ENCODE measurements at regions not wholly inside any gene's neighbourhood (a gene's known extent, or its start where the extent isn't known, plus 50 kb on each side); places are given as distances from the start of the nearest gene placed in this dataset.

GRCh38 chr16:51392521-51393187 lies 241.6 kb upstream of the SALL1 start:
- no peaks in the 10 kb centered on the region for H3K27me3 ChIP-seq (ENCODE audit: insufficient read depth, low read length)
- no peak for TF ChIP-seq FOSL1 (IDR thresholded peaks at IDR 0.05; ENCODE audit: low read depth)
- no peak for TF ChIP-seq MAX (IDR thresholded peaks at IDR 0.05)
- no peak for TF ChIP-seq JUND (IDR thresholded peaks at IDR 0.05)
- TF ChIP-seq CBX3 (IDR thresholded peaks at IDR 0.05; ENCODE audit: low read depth): no peak
- TF ChIP-seq REST (IDR thresholded peaks at IDR 0.05; ENCODE audit: low read depth): no peak
- ATAC-seq: no peak
- no peak overlapping the region for H2AFZ ChIP-seq (ENCODE audit: low read depth, low read length, poor library complexity, severe bottlenecking)
- no peaks in the 10 kb centered on the region for H3K9me2 ChIP-seq (ENCODE audit: insufficient read depth)
- BruUV-seq (replicated peaks): no TSS peak
- H3K9me3 ChIP-seq (ENCODE audit: control insufficient read depth in 1 of 2, insufficient read depth in 1 of 2, low read depth in 1 of 2, low read length in 2 of 2): peaks cover 3 to 31% of the 10 kb centered on the region in 2 experiments; a peak in 2 of 4 replicates
- no peaks in the 10 kb centered on the region for H3K4me1 ChIP-seq (ENCODE audit: control insufficient read depth in 1 of 2, insufficient read depth in 2 of 2, low read length in 2 of 2)
- intact Hi-C loops (cut with micrococcal nuclease): no loop called here
- H3K9ac ChIP-seq (ENCODE audit: low read length): no peak overlapping the region
- H3K79me2 ChIP-seq (ENCODE audit: insufficient read depth, low read length): no peaks in the 10 kb centered on the region
- no peaks in the 10 kb centered on the region for H4K20me1 ChIP-seq (ENCODE audit: insufficient read depth)
- CTCF ChIA-PET: no interaction called here
- POLR2A ChIA-PET: no interaction called here
- no peak overlapping the region for H3K27ac ChIP-seq (ENCODE audit: low read depth, low read length)
- H3K4me2 ChIP-seq (ENCODE audit: low read length): no peak overlapping the region
- no peak overlapping the region for H3K4me3 ChIP-seq (replicated peaks in 1 of 2; ENCODE audit: low read depth in 1 of 2, low read length in 2 of 2)
- RAD21 ChIA-PET (ENCODE audit: low non-redundant PET in 1 of 2, low total read pairs in 2 of 2, uncharacterized antibody in 2 of 2, unreplicated experiment in 2 of 2): no interaction called here
- no peaks in the 10 kb centered on the region for H3K36me3 ChIP-seq (ENCODE audit: control insufficient read depth in 1 of 2, insufficient read depth in 2 of 2, low read length in 2 of 2)
- DNase-seq (ENCODE audit: low read depth, low spot score): no peak
